HG03095 (cell line): ENCODE measurements at regions not wholly inside any gene's neighbourhood (a gene's known extent, or its start where the extent isn't known, plus 50 kb on each side); places are given as distances from the start of the nearest gene placed in this dataset.

Experiments
- ATAC-seq: cut with Tn5 transposase; IDR thresholded peaks from one replicate; pipeline ENCODE4 v1.9.1; 2021; ENCODE audit warnings: moderate library complexity; ENCODE audit not compliant: unreplicated experiment

GRCh38 chr13:103272770-103273169 lies 206.6 kb upstream of the SLC10A2 start:
- ATAC-seq: no peak

GRCh38 chr13:103263448-103263847 lies 197.2 kb upstream of the SLC10A2 start:
- ATAC-seq: no peak

- no peak for ATAC-seq
These were observed 189.5 kb upstream of the SLC10A2 start for GRCh38 chr13:103255587-103256301.

- ATAC-seq: no peak
These were observed 183.9 kb upstream of the SLC10A2 start for GRCh38 chr13:103250071-103250470.

GRCh38 chr13:103246581-103247200 lies 180.5 kb upstream of the SLC10A2 start:
- no peak for ATAC-seq

- ATAC-seq: no peak
These were observed 177.3 kb upstream of the SLC10A2 start for GRCh38 chr13:103243495-103243894.

GRCh38 chr13:103238441-103238840 lies 172.2 kb upstream of the SLC10A2 start:
- ATAC-seq: no peak

- ATAC-seq: no peak
These were observed 170.0 kb upstream of the SLC10A2 start for GRCh38 chr13:103236213-103236612.

- ATAC-seq: no peak
These were observed 163.5 kb upstream of the SLC10A2 start for GRCh38 chr13:103229674-103230073.

GRCh38 chr13:103224804-103225203 lies 158.6 kb upstream of the SLC10A2 start:
- ATAC-seq: no peak

GRCh38 chr13:103222683-103223082 lies 156.5 kb upstream of the SLC10A2 start:
- no peak for ATAC-seq

- no peak for ATAC-seq
These were observed 152.0 kb upstream of the SLC10A2 start for GRCh38 chr13:103218253-103218652.

- no peak for ATAC-seq
These were observed 146.9 kb upstream of the SLC10A2 start for GRCh38 chr13:103213152-103213551.

- no peak for ATAC-seq
These were observed 144.1 kb upstream of the SLC10A2 start for GRCh38 chr13:103210348-103210747.

- ATAC-seq: no peak
These were observed 137.6 kb upstream of the SLC10A2 start for GRCh38 chr13:103203735-103204330.

- no peak for ATAC-seq
These were observed 134.1 kb upstream of the SLC10A2 start for GRCh38 chr13:103200118-103200885.

- ATAC-seq: no peak
These were observed 133.3 kb upstream of the SLC10A2 start for GRCh38 chr13:103199380-103200088.

- no peak for ATAC-seq
These were observed 130.1 kb upstream of the SLC10A2 start for GRCh38 chr13:103196356-103196755.

GRCh38 chr13:103195762-103196161 lies 129.5 kb upstream of the SLC10A2 start:
- no peak for ATAC-seq

- no peak for ATAC-seq
These were observed 128.7 kb upstream of the SLC10A2 start for GRCh38 chr13:103194871-103195270.
